Neutrophil (primary cell): ENCODE measurements at regions not wholly inside any gene's neighbourhood (a gene's known extent, or its start where the extent isn't known, plus 50 kb on each side); places are given as distances from the start of the nearest gene placed in this dataset.

Source experiments
- H3K27ac ChIP-seq: fragments of 200-600 bp; sonication (generic); 2 replicates; pipeline ENCODE4 v1.5.1; 2016; ENCODE audit warnings: mild to moderate bottlenecking, moderate library complexity
- H3K27me3 ChIP-seq: fragments of 200-600 bp; sonication (generic); 2 replicates; pipeline ENCODE4 v1.6.0; 2016; ENCODE audit warnings: mild to moderate bottlenecking
- H3K36me3 ChIP-seq: fragments of 200-600 bp; sonication (generic); 2 replicates; pipeline ENCODE4 v1.5.1; 2017
- H3K4me1 ChIP-seq, 2 experiments: fragments of 200-600 bp in 1 of 2; sonication (generic) in 1 of 2; 1 replicate in 1 of 2; 2 replicates in 1 of 2; pipeline versions ENCODE4 v1.5.1 to v1.6.1; 2013 to 2016; ENCODE audit warnings: low read depth in 1 of 2, low read length in 1 of 2, mild to moderate bottlenecking in 1 of 2, moderate library complexity in 1 of 2; ENCODE audit not compliant: control insufficient read depth in 1 of 2, insufficient read depth in 1 of 2
- H3K4me3 ChIP-seq, 2 experiments: fragments of 200-600 bp in 1 of 2; sonication (generic) in 1 of 2; 1 replicate in 1 of 2; 2 replicates in 1 of 2; pipeline ENCODE4 v1.5.1; 2013 to 2016; ENCODE audit warnings: low read depth in 1 of 2, low read length in 1 of 2, mild to moderate bottlenecking in 1 of 2, moderate library complexity in 1 of 2
- H3K9me3 ChIP-seq: fragments of 200-600 bp; sonication (generic); 2 replicates; pipeline ENCODE4 v1.5.1; 2016
- CTCF ChIP-seq: fragments of 200-600 bp; sonication (generic); IDR thresholded peaks from 2 replicates; pipeline ENCODE4 v1.5.1; 2016; ENCODE audit warnings: antibody characterized with exemption

- Histone ChIP-seq H3K36me3 (no peaks in the 10 kb centered on the region), H3K9me3 (no peaks in the 10 kb centered on the region), H3K4me3 (no peak overlapping the region), H3K4me1 (no peaks in the 10 kb centered on the region), H3K27me3 (no peaks in the 10 kb centered on the region), H3K27ac (no peak overlapping the region)
- TF ChIP-seq CTCF = no peak
Observed at GRCh38 chr5:34487159-34487879, 168.8 kb upstream of the RAI14 start.

GRCh38 chr5:34487956-34488355 lies 168.2 kb upstream of the RAI14 start:
- H3K27me3 ChIP-seq = no peaks in the 10 kb centered on the region
- H3K4me3 ChIP-seq = no peak overlapping the region
- H3K27ac ChIP-seq = no peak overlapping the region
- H3K4me1 ChIP-seq = no peaks in the 10 kb centered on the region
- no peaks in the 10 kb centered on the region for H3K9me3 ChIP-seq
- no peaks in the 10 kb centered on the region for H3K36me3 ChIP-seq
- TF ChIP-seq CTCF = no peak

GRCh38 chr5:34488984-34489383 lies 167.1 kb upstream of the RAI14 start:
- Histone ChIP-seq H3K36me3 (no peaks in the 10 kb centered on the region), H3K4me3 (no peak overlapping the region), H3K27me3 (no peaks in the 10 kb centered on the region), H3K9me3 (no peaks in the 10 kb centered on the region), H3K4me1 (no peaks in the 10 kb centered on the region), H3K27ac (no peak overlapping the region)
- no peak for TF ChIP-seq CTCF

- no peak for TF ChIP-seq CTCF
- H3K9me3 ChIP-seq = no peaks in the 10 kb centered on the region
- no peaks in the 10 kb centered on the region for H3K27me3 ChIP-seq
- H3K4me1 ChIP-seq = no peaks in the 10 kb centered on the region
- no peaks in the 10 kb centered on the region for H3K36me3 ChIP-seq
- no peak overlapping the region for H3K27ac ChIP-seq
- H3K4me3 ChIP-seq = no peak overlapping the region
Observed at GRCh38 chr5:34490506-34491250, 165.4 kb upstream of the RAI14 start.

- Histone ChIP-seq H3K36me3 (no peaks in the 10 kb centered on the region), H3K4me3 (no peak overlapping the region), H3K9me3 (no peaks in the 10 kb centered on the region), H3K27me3 (no peaks in the 10 kb centered on the region), H3K4me1 (no peaks in the 10 kb centered on the region), H3K27ac (no peak overlapping the region)
- no peak for TF ChIP-seq CTCF
Observed at GRCh38 chr5:34491251-34491620, 164.9 kb upstream of the RAI14 start.
